IMR-90 (cell line): ENCODE measurements at regions not wholly inside any gene's neighbourhood (a gene's known extent, or its start where the extent isn't known, plus 50 kb on each side); places are given as distances from the start of the nearest gene placed in this dataset.

Experiments used
- ATAC-seq: fragments of 200-7000 bp; cut with Tn5 transposase; 2 replicates; pipeline ENCODE4 v1.9.1; 2020; ENCODE audit warnings: low read depth, mild to moderate bottlenecking, moderate library complexity
- BruUV-seq: library from RNA; stranded (reverse); fragments of 400-500 nt; replicated peaks from 2 replicates; lab custom pipeline; 2021; lab: Mats Ljungman, UMichigan
- CTCF ChIA-PET: fragments of 300-600 bp; formaldehyde crosslinking; extraction: SDS; loops from one replicate; lab custom pipeline; 2021; ENCODE audit warnings: antibody characterized with exemption; lab: Yijun Ruan, JAX
- POLR2A ChIA-PET: fragments of 300-600 bp; sonication (Branson Sonifier 250); formaldehyde crosslinking; loops from one replicate; lab custom pipeline; 2022; ENCODE audit warnings: antibody characterized with exemption; ENCODE audit not compliant: unreplicated experiment; lab: Charles Lee
- DNase-seq: peaks from one replicate; pipeline ENCODE4 v3.0.0; 2013
- H2AFZ ChIP-seq: replicated peaks from 2 replicates; pipeline ENCODE3; 2013; ENCODE audit warnings: low read length, mild to moderate bottlenecking; ENCODE audit not compliant: poor library complexity
- H2AK5ac ChIP-seq: 2 replicates; pipeline ENCODE4 v1.6.1; 2013; ENCODE audit warnings: low read depth, low read length, inconsistent platforms
- H2AK9ac ChIP-seq: replicated peaks from 2 replicates; pipeline ENCODE3; 2013; ENCODE audit warnings: mild to moderate bottlenecking, low read depth, low read length, moderate library complexity; ENCODE audit not compliant: poor library complexity
- H2BK120ac ChIP-seq: 2 replicates; pipeline ENCODE4 v1.6.1; 2013; ENCODE audit warnings: low read depth, low read length, inconsistent platforms
- H2BK15ac ChIP-seq: 3 replicates; pipeline ENCODE4 v1.6.1; 2013; ENCODE audit warnings: low read depth, low read length, inconsistent platforms
- H2BK20ac ChIP-seq: 2 replicates; pipeline ENCODE4 v1.6.1; 2013; ENCODE audit warnings: low read depth, mild to moderate bottlenecking, inconsistent platforms, low read length, moderate library complexity
- H2BK5ac ChIP-seq: 2 replicates; pipeline ENCODE4 v1.6.1; 2013; ENCODE audit warnings: mild to moderate bottlenecking, low read depth, low read length, inconsistent platforms; ENCODE audit not compliant: poor library complexity, severe bottlenecking
- H3K14ac ChIP-seq: replicated peaks from 2 replicates; pipeline ENCODE4 v1.6.1; 2013; ENCODE audit warnings: low read depth, low read length, inconsistent platforms
- H3K18ac ChIP-seq: 2 replicates; pipeline ENCODE4 v1.6.1; 2013; ENCODE audit warnings: low read depth, low read length, control low read depth
- H3K23ac ChIP-seq: 2 replicates; pipeline ENCODE4 v1.6.1; 2013; ENCODE audit warnings: low read depth, low read length, inconsistent platforms
- H3K27ac ChIP-seq: 2 replicates; pipeline ENCODE4 v1.5.1; 2013; ENCODE audit warnings: mild to moderate bottlenecking, control low read depth, low read length; ENCODE audit not compliant: insufficient read depth
- H3K27me3 ChIP-seq: 2 replicates; pipeline ENCODE4 v1.6.1; 2013; ENCODE audit warnings: low read length; ENCODE audit not compliant: control insufficient read depth, insufficient read depth
- H3K36me3 ChIP-seq: 2 replicates; pipeline ENCODE4 v1.6.1; 2013; ENCODE audit warnings: low read length, mixed read lengths; ENCODE audit not compliant: control insufficient read depth, insufficient read depth
- H3K4ac ChIP-seq: 2 replicates; pipeline ENCODE4 v1.6.1; 2013; ENCODE audit warnings: low read depth, low read length, inconsistent platforms
- H3K4me1 ChIP-seq: 2 replicates; pipeline ENCODE4 v1.6.1; 2013; ENCODE audit warnings: low read length, mixed read lengths; ENCODE audit not compliant: control insufficient read depth, insufficient read depth
- H3K4me2 ChIP-seq: 2 replicates; pipeline ENCODE4 v1.6.1; 2013; ENCODE audit warnings: low read depth, mild to moderate bottlenecking, control low read depth, low read length, moderate library complexity
- H3K4me3 ChIP-seq: 2 replicates; pipeline ENCODE4 v1.5.1; 2013; ENCODE audit warnings: low read depth, mild to moderate bottlenecking, control low read depth, low read length, moderate library complexity; ENCODE audit not compliant: insufficient read depth
- H3K56ac ChIP-seq: 2 replicates; pipeline ENCODE4 v1.6.1; 2013; ENCODE audit warnings: low read length, inconsistent platforms; ENCODE audit not compliant: insufficient read depth; ENCODE audit errors: extremely low read depth
- H3K79me1 ChIP-seq, 2 experiments: 2 replicates each; pipeline ENCODE4 v1.6.1; 2013; ENCODE audit warnings: low read length in 2 of 2, inconsistent platforms in 1 of 2, low read depth in 1 of 2
- H3K9ac ChIP-seq: 2 replicates; pipeline ENCODE4 v1.6.1; 2013; ENCODE audit warnings: low read depth, low read length, control low read depth
- H3K9me1 ChIP-seq: 2 replicates; pipeline ENCODE4 v1.6.1; 2013; ENCODE audit warnings: low read length, inconsistent platforms; ENCODE audit not compliant: insufficient read depth
- H3K9me3 ChIP-seq: 2 replicates; pipeline ENCODE4 v1.6.1; 2013; ENCODE audit warnings: low read length; ENCODE audit not compliant: control insufficient read depth, insufficient read depth
- H4K20me1 ChIP-seq: 2 replicates; pipeline ENCODE4 v1.6.1; 2013; ENCODE audit warnings: low read length, inconsistent platforms; ENCODE audit not compliant: insufficient read depth
- H4K5ac ChIP-seq: 2 replicates; pipeline ENCODE4 v1.6.1; 2013; ENCODE audit warnings: mild to moderate bottlenecking, low read depth, low read length, control low read depth
- H4K8ac ChIP-seq, 2 experiments: 2 replicates each; pipeline ENCODE4 v1.6.1; 2013; ENCODE audit warnings: low read depth in 2 of 2, low read length in 2 of 2, control low read depth in 1 of 2, inconsistent platforms in 1 of 2
- H4K91ac ChIP-seq: 2 replicates; pipeline ENCODE4 v1.6.1; 2013; ENCODE audit warnings: low read depth, low read length, inconsistent platforms; ENCODE audit not compliant: insufficient read depth
- BHLHE40 ChIP-seq: fragments of 150-350 bp; IDR thresholded peaks from 2 replicates; pipeline ENCODE4 v1.6.1; 2016; ENCODE audit warnings: mild to moderate bottlenecking, low read depth, low read length
- FOS ChIP-seq: fragments of 150-350 bp; IDR thresholded peaks from 2 replicates; pipeline ENCODE4 v1.6.1; 2016; ENCODE audit warnings: low read depth, low read length
- MAFK ChIP-seq: IDR thresholded peaks from 2 replicates; pipeline ENCODE4 v1.6.1; 2012; ENCODE audit warnings: low read depth, low read length, improper control_type of control experiment
- MXI1 ChIP-seq: IDR thresholded peaks from 2 replicates; pipeline ENCODE4 v1.6.1; 2012; ENCODE audit warnings: low read depth, mild to moderate bottlenecking, low read length, moderate library complexity, borderline replicate concordance
- POLR2A ChIP-seq: IDR thresholded peaks from 2 replicates; pipeline ENCODE4 v1.6.1; 2012; ENCODE audit warnings: mild to moderate bottlenecking, low read depth, low read length
- RAD21 ChIP-seq: IDR thresholded peaks from 2 replicates; pipeline ENCODE4 v1.6.1; 2012; ENCODE audit warnings: low read length, improper control_type of control experiment
- RFX5 ChIP-seq: IDR thresholded peaks from 2 replicates; pipeline ENCODE4 v1.8.0; 2012; ENCODE audit warnings: low read depth, mild to moderate bottlenecking, low read length, moderate library complexity
- SMC3 ChIP-seq: fragments of 150-350 bp; IDR thresholded peaks from 2 replicates; pipeline ENCODE4 v1.6.1; 2016; ENCODE audit warnings: low read depth, mild to moderate bottlenecking, antibody characterized with exemption, low read length, moderate library complexity
- WGBS, 2 experiments: methylation state at CpG; one replicate each; pipeline versions ENCODE4 v1.1.5 to v1.1.7; 2013; ENCODE audit warnings: missing lambda C conversion rate in 2 of 2; ENCODE audit not compliant: insufficient read length in 1 of 2; ENCODE audit errors: extremely low coverage in 2 of 2; 5-methylcytosine and 5-hydroxymethylcytosine counted together
- dilution Hi-C: fragments of 300-500 bp; cut with HindIII; formaldehyde crosslinking; loops from one replicate; pipeline ENCODE4 v1.14.3; 2018; ENCODE audit warnings: low sequenced_read_pairs; ENCODE audit not compliant: unreplicated experiment
- in situ Hi-C: fragments of 300-500 bp; cut with MboI; formaldehyde crosslinking; loops from 3 replicates; pipeline ENCODE4 v1.14.3; 2019; ENCODE audit warnings: low sequenced_read_pairs, inconsistent platforms, mixed read lengths
- intact Hi-C: fragments of 100-400 bp; cut with micrococcal nuclease; formaldehyde crosslinking; loops from 2 replicates; pipeline ENCODE4 v1.10.0; 2022
- TF ChIP-seq, protein P1 (sequence below): conservative IDR thresholded peaks from 2 replicates; pipeline ENCODE4 v1.5.1; 2012; ENCODE audit warnings: mild to moderate bottlenecking, low read depth, low read length, improper control_type of control experiment
- TF ChIP-seq, protein P2 (sequence below): fragments of 150-350 bp; IDR thresholded peaks from 2 replicates; pipeline ENCODE4 v1.6.1; 2016; ENCODE audit warnings: low read depth, mild to moderate bottlenecking, low read length, moderate library complexity, borderline replicate concordance

DNA sequence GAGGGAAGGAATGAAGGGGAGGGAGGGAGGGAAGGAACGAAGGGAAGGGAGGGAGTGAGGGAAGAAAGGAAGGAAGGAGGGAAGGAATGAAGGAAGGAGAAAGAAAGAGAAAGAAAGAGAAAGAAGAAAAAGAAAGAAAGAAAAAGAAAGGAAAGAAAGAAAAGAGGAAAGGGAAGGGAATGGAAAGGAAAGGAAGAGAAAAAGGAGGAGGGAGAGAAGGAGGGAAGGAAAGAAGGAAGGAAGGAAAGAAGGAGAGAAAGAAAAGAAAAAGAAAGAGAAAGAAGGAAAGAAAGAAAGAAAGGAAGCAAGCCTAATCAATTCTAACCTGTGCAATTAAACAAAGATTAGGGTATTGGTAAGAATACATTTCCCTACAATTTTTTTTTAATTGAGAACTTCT lies 238.6 kb downstream of the PYDC2 start:
- no peak overlapping the region for H2AFZ ChIP-seq
- H3K4ac ChIP-seq, result no peak overlapping the region
- H3K9me3 ChIP-seq, result peaks cover 19% of the 10 kb centered on the region
- H3K9me1 ChIP-seq, result no peaks in the 10 kb centered on the region
- intact Hi-C loops (no loop called here), in situ Hi-C loops (no loop called here), dilution Hi-C loops (no loop called here)
- TF ChIP-seq RFX5, result no peak
- no peak for TF ChIP-seq MAFK
- TF ChIP-seq BHLHE40, result no peak
- TF ChIP-seq, protein P1, sequence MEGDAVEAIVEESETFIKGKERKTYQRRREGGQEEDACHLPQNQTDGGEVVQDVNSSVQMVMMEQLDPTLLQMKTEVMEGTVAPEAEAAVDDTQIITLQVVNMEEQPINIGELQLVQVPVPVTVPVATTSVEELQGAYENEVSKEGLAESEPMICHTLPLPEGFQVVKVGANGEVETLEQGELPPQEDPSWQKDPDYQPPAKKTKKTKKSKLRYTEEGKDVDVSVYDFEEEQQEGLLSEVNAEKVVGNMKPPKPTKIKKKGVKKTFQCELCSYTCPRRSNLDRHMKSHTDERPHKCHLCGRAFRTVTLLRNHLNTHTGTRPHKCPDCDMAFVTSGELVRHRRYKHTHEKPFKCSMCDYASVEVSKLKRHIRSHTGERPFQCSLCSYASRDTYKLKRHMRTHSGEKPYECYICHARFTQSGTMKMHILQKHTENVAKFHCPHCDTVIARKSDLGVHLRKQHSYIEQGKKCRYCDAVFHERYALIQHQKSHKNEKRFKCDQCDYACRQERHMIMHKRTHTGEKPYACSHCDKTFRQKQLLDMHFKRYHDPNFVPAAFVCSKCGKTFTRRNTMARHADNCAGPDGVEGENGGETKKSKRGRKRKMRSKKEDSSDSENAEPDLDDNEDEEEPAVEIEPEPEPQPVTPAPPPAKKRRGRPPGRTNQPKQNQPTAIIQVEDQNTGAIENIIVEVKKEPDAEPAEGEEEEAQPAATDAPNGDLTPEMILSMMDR, result no peak
- TF ChIP-seq, protein P2, sequence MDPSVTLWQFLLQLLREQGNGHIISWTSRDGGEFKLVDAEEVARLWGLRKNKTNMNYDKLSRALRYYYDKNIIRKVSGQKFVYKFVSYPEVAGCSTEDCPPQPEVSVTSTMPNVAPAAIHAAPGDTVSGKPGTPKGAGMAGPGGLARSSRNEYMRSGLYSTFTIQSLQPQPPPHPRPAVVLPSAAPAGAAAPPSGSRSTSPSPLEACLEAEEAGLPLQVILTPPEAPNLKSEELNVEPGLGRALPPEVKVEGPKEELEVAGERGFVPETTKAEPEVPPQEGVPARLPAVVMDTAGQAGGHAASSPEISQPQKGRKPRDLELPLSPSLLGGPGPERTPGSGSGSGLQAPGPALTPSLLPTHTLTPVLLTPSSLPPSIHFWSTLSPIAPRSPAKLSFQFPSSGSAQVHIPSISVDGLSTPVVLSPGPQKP, result no peak
- no peak for TF ChIP-seq MXI1
- no peak for TF ChIP-seq RAD21
- TF ChIP-seq FOS, result no peak
- no peak for TF ChIP-seq POLR2A
- TF ChIP-seq SMC3, result no peak
- no peak overlapping the region for H3K9ac ChIP-seq
- no peak overlapping the region for H3K23ac ChIP-seq
- no peak overlapping the region for H3K18ac ChIP-seq
- H2BK15ac ChIP-seq, result no peak overlapping the region
- no peaks in the 10 kb centered on the region for H3K4me1 ChIP-seq
- H3K14ac ChIP-seq, result no peak overlapping the region
- WGBS, 2 experiments, result 23% methylated on average over 1 of the region's 1 CpG; no CpG with 5 or more reads in 1 of the 2 experiments
- no peak overlapping the region for H4K8ac ChIP-seq
- H4K20me1 ChIP-seq, result no peaks in the 10 kb centered on the region
- H3K4me2 ChIP-seq, result no peak overlapping the region
- no peak overlapping the region for H3K27ac ChIP-seq
- no peak overlapping the region for H4K5ac ChIP-seq
- no peaks in the 10 kb centered on the region for H3K27me3 ChIP-seq
- no peak overlapping the region for H2BK120ac ChIP-seq
- no peak overlapping the region for H3K56ac ChIP-seq
- no peak overlapping the region for H2BK20ac ChIP-seq
- H3K4me3 ChIP-seq, result no peak overlapping the region
- H3K36me3 ChIP-seq, result no peaks in the 10 kb centered on the region
- no peak overlapping the region for H2AK5ac ChIP-seq
- no peak overlapping the region for H4K91ac ChIP-seq
- BruUV-seq, result no TSS peak
- H3K79me1 ChIP-seq, result no peaks in the 10 kb centered on the region
- H2AK9ac ChIP-seq, result no peak overlapping the region
- no peak for ATAC-seq
- no peak overlapping the region for H2BK5ac ChIP-seq
- ChIA-PET CTCF (no interaction called here), POLR2A (no interaction called here)
- no peak for DNase-seq
